Brain microvascular endothelial cell (primary cell): ENCODE measurements at regions not wholly inside any gene's neighbourhood (a gene's known extent, or its start where the extent isn't known, plus 50 kb on each side); places are given as distances from the start of the nearest gene placed in this dataset.
A peak's percentile ranks its signal among the peaks of the same experiment; 100 is the strongest.

Source experiments
- DNase-seq: peaks from one replicate; pipeline ENCODE4 v3.0.0-alpha.2; 2020
- H3K27ac ChIP-seq: fragments of 250-450 bp; sonication (Bioruptor Pico); 2 replicates; pipeline ENCODE4 v1.5.1; 2020; ENCODE audit warnings: mild to moderate bottlenecking, moderate library complexity
- H3K27me3 ChIP-seq: fragments of 250-450 bp; sonication (Bioruptor Pico); replicated peaks from 2 replicates; pipeline ENCODE4 v1.5.1; 2020; ENCODE audit warnings: mild to moderate bottlenecking
- H3K36me3 ChIP-seq: fragments of 250-450 bp; sonication (Bioruptor Pico); replicated peaks from 2 replicates; pipeline ENCODE4 v1.5.1; 2020; ENCODE audit warnings: mild to moderate bottlenecking
- H3K4me3 ChIP-seq: 2 replicates; pipeline ENCODE4 v1.5.1; 2011; ENCODE audit warnings: low read depth, mild to moderate bottlenecking, control low read depth, low read length, moderate library complexity
- in situ Hi-C: cut with HindIII; loops from 2 replicates; pipeline ENCODE4 v1.10.0; 2017; ENCODE audit warnings: low sequenced_read_pairs, low pct_ligation_motif_present
- TF ChIP-seq, protein P1 (sequence below): IDR thresholded peaks from 2 replicates; pipeline ENCODE4 v1.5.1; 2011; ENCODE audit warnings: low read depth, mild to moderate bottlenecking, moderate library complexity, low read length, control low read depth, inconsistent platforms; ENCODE audit errors: missing control alignments

DNA sequence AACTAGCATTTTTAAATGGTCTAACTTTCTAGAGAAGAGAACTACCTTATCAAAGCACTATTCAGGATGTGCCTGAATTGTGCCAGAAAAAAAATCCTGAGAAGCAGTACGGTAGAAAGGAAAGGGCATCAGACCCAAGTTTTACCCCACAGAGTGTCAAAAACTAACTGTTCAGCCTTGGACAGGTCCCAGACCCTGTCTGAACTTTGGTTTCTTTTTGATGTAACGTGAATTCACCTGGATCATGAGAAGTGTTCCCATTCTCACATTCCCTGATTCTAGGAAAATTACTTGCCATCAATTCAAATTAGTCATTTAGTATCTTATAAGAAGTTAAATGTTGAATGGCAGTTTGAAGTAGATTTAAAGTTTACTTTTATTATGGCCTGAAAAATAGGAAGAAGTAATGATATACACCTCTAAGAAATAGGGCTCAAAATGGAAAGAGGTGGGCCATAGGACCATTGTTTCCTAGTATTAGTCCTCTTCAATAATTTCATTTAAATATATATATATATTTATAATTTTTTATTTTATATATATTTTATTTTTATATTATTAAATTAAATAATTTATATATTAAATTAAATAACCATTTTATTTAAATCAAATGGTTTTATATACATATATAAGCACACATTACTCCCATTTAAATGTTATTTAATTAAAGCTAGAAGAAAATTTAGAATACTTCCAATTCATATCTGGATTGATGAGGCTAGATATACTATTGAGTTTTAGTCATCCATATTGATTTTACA, 181.9 kb upstream of the PPARGC1A start:
- Histone ChIP-seq H3K4me3 (no peak overlapping the region), H3K27ac (no peak overlapping the region), H3K27me3 (no peaks in the 10 kb centered on the region), H3K36me3 (no peaks in the 10 kb centered on the region)
- in situ Hi-C loops, result no loop called here
- TF ChIP-seq, protein P1, sequence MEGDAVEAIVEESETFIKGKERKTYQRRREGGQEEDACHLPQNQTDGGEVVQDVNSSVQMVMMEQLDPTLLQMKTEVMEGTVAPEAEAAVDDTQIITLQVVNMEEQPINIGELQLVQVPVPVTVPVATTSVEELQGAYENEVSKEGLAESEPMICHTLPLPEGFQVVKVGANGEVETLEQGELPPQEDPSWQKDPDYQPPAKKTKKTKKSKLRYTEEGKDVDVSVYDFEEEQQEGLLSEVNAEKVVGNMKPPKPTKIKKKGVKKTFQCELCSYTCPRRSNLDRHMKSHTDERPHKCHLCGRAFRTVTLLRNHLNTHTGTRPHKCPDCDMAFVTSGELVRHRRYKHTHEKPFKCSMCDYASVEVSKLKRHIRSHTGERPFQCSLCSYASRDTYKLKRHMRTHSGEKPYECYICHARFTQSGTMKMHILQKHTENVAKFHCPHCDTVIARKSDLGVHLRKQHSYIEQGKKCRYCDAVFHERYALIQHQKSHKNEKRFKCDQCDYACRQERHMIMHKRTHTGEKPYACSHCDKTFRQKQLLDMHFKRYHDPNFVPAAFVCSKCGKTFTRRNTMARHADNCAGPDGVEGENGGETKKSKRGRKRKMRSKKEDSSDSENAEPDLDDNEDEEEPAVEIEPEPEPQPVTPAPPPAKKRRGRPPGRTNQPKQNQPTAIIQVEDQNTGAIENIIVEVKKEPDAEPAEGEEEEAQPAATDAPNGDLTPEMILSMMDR, result no peak
- no peak for DNase-seq

DNA sequence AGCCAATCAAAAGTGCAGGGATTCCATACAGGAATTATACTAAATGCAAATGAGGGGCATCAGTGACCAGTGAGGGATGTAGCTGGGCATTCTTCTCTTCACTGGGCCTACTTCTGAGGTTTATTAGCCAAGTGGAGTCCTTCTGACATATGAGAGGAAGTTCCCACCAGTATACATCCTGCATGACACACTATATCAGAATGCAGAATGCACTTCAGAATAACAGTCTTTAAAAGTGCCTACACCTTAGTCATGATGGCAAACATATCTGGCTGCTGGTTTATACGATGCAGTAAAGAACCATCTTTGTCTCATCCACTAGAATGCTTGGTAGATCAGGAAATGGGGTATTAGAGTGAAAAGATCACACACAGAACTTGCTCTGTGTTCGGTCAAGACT, 180.3 kb upstream of the PPARGC1A start:
- no peaks in the 10 kb centered on the region for H3K27me3 ChIP-seq
- in situ Hi-C loops, result no loop called here
- DNase-seq, result peak; percentile 79
- no peak overlapping the region for H3K4me3 ChIP-seq
- TF ChIP-seq, protein P1, result no peak
- H3K36me3 ChIP-seq, result no peaks in the 10 kb centered on the region
- peak overlapping the region; percentile 58 for H3K27ac ChIP-seq

DNA sequence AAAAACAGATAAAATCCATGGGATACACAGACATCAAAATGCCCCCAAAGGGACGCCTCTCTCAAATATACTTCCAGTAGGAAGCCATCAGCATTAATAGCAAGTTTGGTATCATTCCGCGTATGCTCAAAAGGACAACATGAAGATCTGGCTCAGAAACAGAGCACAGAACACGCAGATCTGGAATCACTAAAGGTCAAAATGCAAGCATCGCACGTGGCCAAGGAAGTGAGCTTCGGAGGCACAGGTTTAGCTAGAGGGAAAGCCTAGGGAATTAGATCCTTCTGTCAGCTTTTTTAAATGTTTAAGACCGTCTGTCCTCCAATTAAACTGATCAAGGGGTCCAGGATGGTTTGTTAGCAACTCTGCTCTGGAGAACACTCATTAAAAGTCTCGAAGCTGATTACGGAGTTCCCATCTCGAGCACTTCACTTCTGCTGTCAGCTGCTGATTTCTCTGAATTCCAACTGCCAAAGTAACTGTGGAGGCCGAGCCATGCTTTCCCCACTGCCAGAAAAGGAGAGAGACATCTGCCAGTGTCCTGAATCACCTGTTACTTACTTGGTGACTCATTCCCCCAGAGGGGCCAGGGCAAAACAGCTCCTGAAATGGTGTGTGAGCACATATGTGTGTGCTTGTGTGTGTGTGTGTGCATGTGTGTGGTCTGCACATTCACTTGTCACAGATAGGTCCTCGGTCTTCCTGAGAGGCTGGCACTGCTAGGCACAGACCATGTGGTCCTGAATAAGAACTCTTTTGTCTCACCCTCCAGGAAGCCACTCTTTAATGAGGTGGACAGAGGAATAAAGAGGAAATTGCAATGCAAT, 177.7 kb upstream of the PPARGC1A start:
- Histone ChIP-seq H3K27ac (no peak overlapping the region), H3K27me3 (no peaks in the 10 kb centered on the region), H3K4me3 (no peak overlapping the region), H3K36me3 (no peaks in the 10 kb centered on the region)
- peak; percentile 38 for DNase-seq
- in situ Hi-C loops, result no loop called here
- TF ChIP-seq, protein P1, result no peak

DNA sequence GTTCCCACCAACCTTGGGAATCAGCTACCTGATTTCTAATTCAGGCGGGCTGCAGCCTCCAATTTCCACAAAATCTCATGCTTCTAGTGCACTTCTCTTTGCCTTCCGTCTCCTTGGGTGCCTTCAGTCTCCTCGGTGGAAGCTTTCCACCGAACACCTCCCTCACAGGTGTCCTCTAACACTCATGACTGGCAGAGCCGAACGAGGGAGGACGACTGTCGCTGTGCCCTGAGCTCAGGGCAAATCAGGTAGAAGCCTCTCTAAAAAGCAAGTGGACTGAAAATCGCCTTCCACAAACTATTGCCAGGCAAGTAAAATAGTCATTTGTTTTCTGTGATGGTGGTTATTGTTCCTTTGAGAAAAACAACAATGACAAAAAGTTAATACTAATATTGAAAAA, 176.1 kb upstream of the PPARGC1A start:
- in situ Hi-C loops, result no loop called here
- no peak for DNase-seq
- Histone ChIP-seq H3K4me3 (no peak overlapping the region), H3K36me3 (no peaks in the 10 kb centered on the region), H3K27me3 (no peaks in the 10 kb centered on the region), H3K27ac (no peak overlapping the region)
- TF ChIP-seq, protein P1, result no peak

DNA sequence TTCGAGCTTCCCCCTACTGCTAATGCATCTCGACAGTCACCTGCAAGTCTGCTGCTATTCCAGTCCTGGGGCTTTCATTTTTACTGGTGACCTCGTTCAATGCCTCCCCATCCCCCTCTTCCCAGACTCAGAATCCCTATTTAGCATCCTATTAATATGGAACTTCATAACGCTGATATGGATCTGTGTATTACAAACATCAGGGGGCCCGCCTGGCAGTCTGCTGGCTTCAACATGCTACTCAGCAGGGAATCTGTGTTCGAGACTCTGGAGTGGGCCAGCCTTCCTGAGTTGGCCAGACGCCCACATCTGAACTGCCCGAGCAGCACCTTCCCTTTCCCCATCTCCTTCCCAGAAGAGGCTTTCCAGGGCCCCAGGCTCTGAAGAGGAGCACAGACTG, 173.9 kb upstream of the PPARGC1A start:
- no peak overlapping the region for H3K4me3 ChIP-seq
- H3K27ac ChIP-seq, result no peak overlapping the region
- in situ Hi-C loops, result no loop called here
- no peak for DNase-seq
- H3K36me3 ChIP-seq, result no peaks in the 10 kb centered on the region
- TF ChIP-seq, protein P1, result no peak
- no peaks in the 10 kb centered on the region for H3K27me3 ChIP-seq
